Colonic mucosa (tissue), 4 donors: ENCODE measurements at regions not wholly inside any gene's neighbourhood (a gene's known extent, or its start where the extent isn't known, plus 50 kb on each side); places are given as distances from the start of the nearest gene placed in this dataset.
"Not testable (repeated sequence)": the region's sequence is repeated elsewhere in the genome, so short reads cannot be mapped to it uniquely, and the experiment has no call there.

Experiments
- DNase-seq: peaks from one replicate; pipeline ENCODE4 v3.0.0-alpha.2; 2020
- H3K27ac ChIP-seq: fragments of 200-600 bp; one replicate; pipeline ENCODE4 v1.8.0; 2021
- H3K27me3 ChIP-seq: fragments of 200-600 bp; one replicate; pipeline ENCODE4 v1.8.0; 2021
- H3K36me3 ChIP-seq: fragments of 200-600 bp; one replicate; pipeline ENCODE4 v1.8.0; 2021
- H3K4me1 ChIP-seq: fragments of 200-600 bp; one replicate; pipeline ENCODE4 v1.8.0; 2021; ENCODE audit warnings: mild to moderate bottlenecking
- H3K4me3 ChIP-seq: fragments of 200-600 bp; one replicate; pipeline ENCODE4 v1.8.0; 2021
- H3K9ac ChIP-seq, 2 donors: one replicate each; pipeline ENCODE4 v1.7.0; 2013; ENCODE audit warnings: control low read depth in 2 of 2, low read depth in 2 of 2, low read length in 2 of 2
- H3K9me3 ChIP-seq: fragments of 200-600 bp; one replicate; pipeline ENCODE4 v1.8.0; 2021
- CTCF ChIP-seq: fragments of 200-600 bp; IDR thresholded peaks from one replicate; pipeline ENCODE4 v1.8.0; 2022; ENCODE audit warnings: antibody characterized with exemption, mild to moderate bottlenecking
- intact Hi-C: fragments of 100-400 bp; cut with DNase I; formaldehyde crosslinking; loops from one replicate; pipeline ENCODE4 v1.14.1; 2022
- donor health status: healthy.
- donor health status: DM: no; HTN: no; CAD: no.
- donor health status: DM: no; HTN: no; CAD: no.

- no peak overlapping the region for H3K27ac ChIP-seq
- H3K4me1 ChIP-seq, result no peaks in the 10 kb centered on the region
- H3K36me3 ChIP-seq, result no peaks in the 10 kb centered on the region
- no peaks in the 10 kb centered on the region for H3K9me3 ChIP-seq
- intact Hi-C loops, result no loop called here
- H3K9ac ChIP-seq, result no peak overlapping the region
- DNase-seq, result no peak
- H3K4me3 ChIP-seq, result no peak overlapping the region
- no peaks in the 10 kb centered on the region for H3K27me3 ChIP-seq
- TF ChIP-seq CTCF, result no peak
Observed at GRCh38 chrX:80556148-80556547, 135.9 kb downstream of the TENT5D start.

GRCh38 chrX:80572636-80573035 is 152.4 kb downstream of the TENT5D start:
- Histone ChIP-seq H3K36me3 (no peaks in the 10 kb centered on the region), H3K9ac (no peak overlapping the region), H3K4me3 (no peak overlapping the region), H3K27me3 (no peaks in the 10 kb centered on the region), H3K9me3 (no peaks in the 10 kb centered on the region), H3K4me1 (no peaks in the 10 kb centered on the region), H3K27ac (no peak overlapping the region)
- no peak for DNase-seq
- intact Hi-C loops, result no loop called here
- TF ChIP-seq CTCF, result no peak

- Histone ChIP-seq H3K9ac (no peak overlapping the region), H3K36me3 (no peaks in the 10 kb centered on the region)
Observed at GRCh38 chrX:80573275-80573674, 153.0 kb downstream of the TENT5D start.

GRCh38 chrX:80574486-80575086 is 154.3 kb downstream of the TENT5D start:
- H3K36me3 ChIP-seq, H3K4me1 ChIP-seq, H3K4me3 ChIP-seq, H3K27me3 ChIP-seq, H3K9ac ChIP-seq, H3K27ac ChIP-seq, intact Hi-C loops, H3K9me3 ChIP-seq, DNase-seq: not testable (repeated sequence)

More at GRCh38 chrX:80573275-80573674, 153.0 kb downstream of the TENT5D start:
- H3K27ac ChIP-seq, result no peak overlapping the region
- no peaks in the 10 kb centered on the region for H3K27me3 ChIP-seq
- no peak overlapping the region for H3K4me3 ChIP-seq
- H3K4me1 ChIP-seq, result no peaks in the 10 kb centered on the region
- no peak for TF ChIP-seq CTCF
- no peaks in the 10 kb centered on the region for H3K9me3 ChIP-seq
- intact Hi-C loops, result no loop called here
- no peak for DNase-seq

GRCh38 chrX:80576267-80576666 is 156.0 kb downstream of the TENT5D start:
- no peak overlapping the region for H3K4me3 ChIP-seq
- H3K9me3 ChIP-seq, result no peaks in the 10 kb centered on the region
- H3K4me1 ChIP-seq, result no peaks in the 10 kb centered on the region
- TF ChIP-seq CTCF, result no peak
- H3K27me3 ChIP-seq, result no peaks in the 10 kb centered on the region
- intact Hi-C loops, result no loop called here
- no peak overlapping the region for H3K27ac ChIP-seq
- no peak for DNase-seq
- no peak overlapping the region for H3K9ac ChIP-seq
- no peaks in the 10 kb centered on the region for H3K36me3 ChIP-seq

- H3K27ac ChIP-seq, result no peak overlapping the region
- H3K36me3 ChIP-seq, result no peaks in the 10 kb centered on the region
- H3K27me3 ChIP-seq, result no peaks in the 10 kb centered on the region
- H3K4me1 ChIP-seq, result no peaks in the 10 kb centered on the region
- TF ChIP-seq CTCF, result no peak
- H3K9ac ChIP-seq, result no peak overlapping the region
- H3K9me3 ChIP-seq, result no peaks in the 10 kb centered on the region
- H3K4me3 ChIP-seq, result no peak overlapping the region
- intact Hi-C loops, result no loop called here
- DNase-seq, result no peak
Observed at GRCh38 chrX:80576806-80577533, 156.7 kb downstream of the TENT5D start.
